ENCODE measurements at regions not wholly inside any gene's neighbourhood (a gene's known extent, or its start where the extent isn't known, plus 50 kb on each side); places are given as distances from the start of the nearest gene placed in this dataset.
A peak's percentile ranks its signal among the peaks of the same experiment; 100 is the strongest.

DNA sequence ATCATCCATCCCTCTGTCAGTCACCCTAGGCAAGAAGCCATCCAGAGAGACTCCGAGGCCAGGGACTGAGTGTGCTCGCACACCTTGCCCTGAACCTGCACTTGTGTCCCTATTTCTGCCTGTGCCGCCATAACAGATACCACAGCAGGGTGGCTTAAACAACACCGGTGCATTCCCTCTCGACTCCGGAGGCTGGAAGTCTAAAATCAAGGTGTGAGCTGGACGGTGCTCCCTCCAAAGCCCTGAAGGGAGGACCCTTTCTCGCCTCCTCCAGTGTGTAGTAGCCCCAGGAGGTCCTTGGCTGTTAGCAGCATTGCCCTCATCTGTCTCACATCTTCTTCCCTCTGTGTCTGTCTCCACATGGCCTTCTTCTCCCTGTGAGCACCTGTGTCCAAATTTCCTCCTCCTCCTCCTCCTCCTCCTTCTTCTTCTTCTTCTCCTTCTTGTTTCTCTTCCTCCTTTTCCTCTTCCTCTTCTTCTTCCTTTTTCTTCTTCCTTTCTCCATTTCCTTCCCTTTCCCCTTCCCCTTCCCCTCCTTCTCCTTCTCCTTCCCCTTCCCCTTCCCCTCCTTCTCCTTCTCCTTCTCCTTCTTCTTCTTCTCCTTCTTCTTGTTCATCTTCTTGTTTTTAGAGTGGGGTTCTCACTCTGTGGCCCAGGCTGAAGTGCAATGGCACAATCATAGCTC lies 98.1 kb upstream of the ENPP6 start:
- DNase-seq (no peak), ATAC-seq (no peak)
- no peaks in the 10 kb centered on the region for H3K27me3 Mint-ChIP-seq
- peak overlapping the region; percentile 71 for H3K27ac Mint-ChIP-seq
- H3K9me3 Mint-ChIP-seq = no peaks in the 10 kb centered on the region
- ChIA-PET CTCF (interaction anchor here (1.2 to 4.3 kb wide), 2 partner anchors 51 to 53 kb away, joined by 3 to 18 read pairs; no protein-coding TSS in a partner anchor), POLR2A (interaction anchor here (0.8 to 2.7 kb wide), 2 partner anchors 32 to 199 kb away, joined by 3 to 15 read pairs; no protein-coding TSS in a partner anchor)
- intact Hi-C loops (cut with micrococcal nuclease) = loop anchor here (5.0 to 10.0 kb wide), 2 partner anchors 34 to 51 kb away; no protein-coding TSS in a partner anchor
- H3K4me3 Mint-ChIP-seq = no peak overlapping the region
- H3K36me3 Mint-ChIP-seq (ENCODE audit: low read depth) = no peaks in the 10 kb centered on the region
- TF ChIP-seq, protein P1, sequence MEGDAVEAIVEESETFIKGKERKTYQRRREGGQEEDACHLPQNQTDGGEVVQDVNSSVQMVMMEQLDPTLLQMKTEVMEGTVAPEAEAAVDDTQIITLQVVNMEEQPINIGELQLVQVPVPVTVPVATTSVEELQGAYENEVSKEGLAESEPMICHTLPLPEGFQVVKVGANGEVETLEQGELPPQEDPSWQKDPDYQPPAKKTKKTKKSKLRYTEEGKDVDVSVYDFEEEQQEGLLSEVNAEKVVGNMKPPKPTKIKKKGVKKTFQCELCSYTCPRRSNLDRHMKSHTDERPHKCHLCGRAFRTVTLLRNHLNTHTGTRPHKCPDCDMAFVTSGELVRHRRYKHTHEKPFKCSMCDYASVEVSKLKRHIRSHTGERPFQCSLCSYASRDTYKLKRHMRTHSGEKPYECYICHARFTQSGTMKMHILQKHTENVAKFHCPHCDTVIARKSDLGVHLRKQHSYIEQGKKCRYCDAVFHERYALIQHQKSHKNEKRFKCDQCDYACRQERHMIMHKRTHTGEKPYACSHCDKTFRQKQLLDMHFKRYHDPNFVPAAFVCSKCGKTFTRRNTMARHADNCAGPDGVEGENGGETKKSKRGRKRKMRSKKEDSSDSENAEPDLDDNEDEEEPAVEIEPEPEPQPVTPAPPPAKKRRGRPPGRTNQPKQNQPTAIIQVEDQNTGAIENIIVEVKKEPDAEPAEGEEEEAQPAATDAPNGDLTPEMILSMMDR (IDR thresholded peaks at IDR 0.05) = no peak
- H3K4me1 Mint-ChIP-seq (ENCODE audit: low read depth) = peaks cover 89% of the 10 kb centered on the region

DNA sequence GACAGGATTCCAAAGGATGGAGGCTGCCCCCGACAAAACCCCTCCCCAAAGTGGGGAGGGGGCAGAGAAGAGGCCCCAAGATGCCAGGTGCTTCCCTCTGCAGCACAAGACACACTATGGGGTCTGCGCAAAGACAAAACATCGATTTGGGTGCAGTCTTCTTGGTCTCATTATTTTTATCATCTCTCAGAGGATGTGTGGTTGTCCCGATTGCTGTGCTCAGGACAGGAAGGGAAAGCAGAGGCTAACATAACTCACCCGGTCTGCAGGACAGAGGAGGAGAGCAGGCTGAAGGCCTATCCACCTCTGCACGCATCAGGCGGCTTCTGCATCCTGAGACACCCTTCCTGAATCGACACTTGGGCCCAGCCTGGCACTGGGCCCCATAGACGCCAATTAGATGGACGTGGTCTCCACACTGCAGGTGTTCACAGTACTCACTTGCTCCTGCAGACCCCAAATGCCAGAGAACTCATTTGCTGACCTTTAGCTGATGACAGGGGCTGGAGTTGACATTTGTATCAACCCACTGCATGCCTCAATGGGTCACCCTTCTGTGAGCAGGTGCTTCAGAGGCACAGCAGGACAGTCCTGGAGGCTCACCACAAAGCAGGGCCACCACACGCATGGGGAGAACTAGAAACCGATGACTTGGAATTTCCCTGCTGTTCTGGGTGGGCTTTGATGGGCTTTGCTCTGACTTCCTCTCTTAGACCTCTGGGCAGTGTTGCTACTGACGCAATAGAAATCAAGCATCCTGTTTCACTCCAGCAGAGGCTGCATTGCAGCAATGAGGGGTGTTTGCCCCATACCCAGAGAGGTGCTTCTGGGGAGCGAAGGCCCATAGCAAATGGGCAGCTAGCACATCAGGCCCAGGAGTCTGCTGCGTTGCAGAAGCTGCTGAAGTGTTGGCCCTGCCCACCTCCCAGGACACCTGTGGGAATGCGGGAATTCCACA lies 96.3 kb upstream of the ENPP6 start:
- ATAC-seq = peak; percentile 71
- peaks cover 90% of the 10 kb centered on the region for H3K4me1 Mint-ChIP-seq (ENCODE audit: low read depth)

DNA sequence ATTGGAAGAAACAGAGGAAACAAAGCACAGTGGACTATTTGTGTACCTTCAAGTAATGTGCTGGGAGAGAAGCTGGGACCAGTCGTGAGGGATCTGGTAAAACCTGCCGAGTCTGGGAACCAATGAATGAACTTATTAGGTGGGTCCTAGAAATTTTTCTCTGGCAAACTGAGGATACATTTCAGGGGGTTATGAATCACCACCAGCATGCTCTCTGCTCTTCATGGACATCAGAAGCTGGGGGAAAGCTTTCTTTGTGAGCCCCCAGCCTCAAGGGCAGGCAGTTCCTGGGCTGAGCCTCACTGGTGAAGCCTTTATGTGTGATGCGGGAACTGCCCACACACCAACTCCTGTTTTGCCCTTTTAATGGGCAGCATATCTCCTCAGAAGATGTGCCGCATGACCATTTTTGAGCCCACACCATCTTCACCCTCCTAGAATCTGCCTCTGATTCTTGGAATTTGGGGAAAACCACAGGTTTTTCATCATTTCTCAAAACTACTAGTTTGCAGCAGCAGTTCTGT lies 95.4 kb upstream of the ENPP6 start:
- intact Hi-C loops (cut with micrococcal nuclease) = loop anchor here (5.0 to 10.0 kb wide), 4 partner anchors 48 to 224 kb away; no protein-coding TSS in a partner anchor
- peak overlapping the region; percentile 95 for H3K27ac Mint-ChIP-seq
- ChIA-PET POLR2A (interaction anchor here (0.6 to 2.7 kb wide), 8 partner anchors 25 to 107 kb away, joined by 3 to 15 read pairs (median 4); no protein-coding TSS in a partner anchor), CTCF (interaction anchor here (0.7 to 4.3 kb wide), 8 partner anchors 12 to 205 kb away, joined by 3 to 18 read pairs (median 4); no protein-coding TSS in a partner anchor)
- peak overlapping the region; percentile 63 for H3K4me3 Mint-ChIP-seq
- DNase-seq (peak; percentile 67), ATAC-seq (peak; percentile 38)
- no peaks in the 10 kb centered on the region for H3K27me3 Mint-ChIP-seq
- peaks cover 83% of the 10 kb centered on the region for H3K4me1 Mint-ChIP-seq (ENCODE audit: low read depth)
- TF ChIP-seq, protein P1 (IDR thresholded peaks at IDR 0.05) = no peak
- H3K36me3 Mint-ChIP-seq (ENCODE audit: low read depth) = no peaks in the 10 kb centered on the region
- no peaks in the 10 kb centered on the region for H3K9me3 Mint-ChIP-seq

More for the DNA sequence above, 96.3 kb upstream of the ENPP6 start:
- TF ChIP-seq, protein P1 (IDR thresholded peaks at IDR 0.05) = no peak
- H3K27me3 Mint-ChIP-seq = no peaks in the 10 kb centered on the region
- no peaks in the 10 kb centered on the region for H3K9me3 Mint-ChIP-seq
- ChIA-PET CTCF (interaction anchor here (0.7 to 4.3 kb wide), 9 partner anchors 13 to 205 kb away, joined by 3 to 18 read pairs (median 3); no protein-coding TSS in a partner anchor), POLR2A (interaction anchor here (0.6 to 2.7 kb wide), 9 partner anchors 22 to 106 kb away, joined by 3 to 15 read pairs (median 4); no protein-coding TSS in a partner anchor)
- H3K36me3 Mint-ChIP-seq (ENCODE audit: low read depth) = no peaks in the 10 kb centered on the region
- peak overlapping the region; percentile 63 for H3K4me3 Mint-ChIP-seq
- DNase-seq = peak; percentile 82
- peak overlapping the region; percentile 95 for H3K27ac Mint-ChIP-seq
- intact Hi-C loops (cut with micrococcal nuclease) = loop anchor here (5.0 to 10.0 kb wide), 4 partner anchors 49 to 223 kb away; no protein-coding TSS in a partner anchor

DNA sequence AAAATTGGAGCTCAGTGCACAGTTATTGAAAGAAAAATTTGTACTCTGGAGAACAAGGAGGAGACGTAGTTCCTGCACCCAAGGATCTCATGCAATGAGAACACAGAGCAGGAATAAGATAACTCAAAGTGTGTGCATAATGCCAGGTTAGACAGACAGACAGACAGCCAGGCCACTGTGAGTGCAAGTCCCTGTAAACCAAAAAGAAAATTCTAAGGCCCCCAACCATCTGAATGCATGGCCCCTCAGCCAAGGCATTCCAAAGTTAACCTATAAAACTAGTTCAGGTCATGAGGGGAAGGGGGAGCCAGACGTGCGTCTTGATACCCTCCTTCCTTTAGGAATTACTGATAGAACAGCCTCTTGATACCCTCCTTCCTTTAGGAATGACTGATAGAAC lies 94.5 kb upstream of the ENPP6 start:
- intact Hi-C loops (cut with micrococcal nuclease) = loop anchor here (5.0 to 10.0 kb wide), 4 partner anchors 47 to 225 kb away; no protein-coding TSS in a partner anchor
- peak overlapping the region; percentile 95 for H3K27ac Mint-ChIP-seq
- ChIA-PET POLR2A (interaction anchor here (0.9 to 1.5 kb wide), 4 partner anchors 10 to 34 kb away, joined by 3 to 4 read pairs (median 3); no protein-coding TSS in a partner anchor), CTCF (interaction anchor here (1.4 to 3.5 kb wide), 5 partner anchors 8 to 147 kb away, joined by 3 to 16 read pairs (median 8); no protein-coding TSS in a partner anchor)
- H3K9me3 Mint-ChIP-seq = no peaks in the 10 kb centered on the region
- H3K4me3 Mint-ChIP-seq = no peak overlapping the region
- DNase-seq (no peak), ATAC-seq (no peak)
- TF ChIP-seq, protein P1 (IDR thresholded peaks at IDR 0.05) = no peak
- peaks cover 77% of the 10 kb centered on the region for H3K4me1 Mint-ChIP-seq (ENCODE audit: low read depth)
- H3K36me3 Mint-ChIP-seq (ENCODE audit: low read depth) = no peaks in the 10 kb centered on the region
- no peaks in the 10 kb centered on the region for H3K27me3 Mint-ChIP-seq

Data from activated CD8-positive, alpha-beta T cell treated with anti-CD3 and anti-CD28 coated beads for 36 hours (primary cell).